A549 (cell line): ENCODE measurements at regions not wholly inside any gene's neighbourhood (a gene's known extent, or its start where the extent isn't known, plus 50 kb on each side); places are given as distances from the start of the nearest gene placed in this dataset.

ENCODE experiments used
- CHD2 ChIP-seq: fragments of 150-350 bp; IDR thresholded peaks from 2 replicates; pipeline ENCODE4 v1.6.1; 2014; ENCODE audit warnings: low read length; ENCODE audit not compliant: partially characterized antibody
- EP300 ChIP-seq, 2 experiments: fragments of >200 bp; sonication (Bioruptor Twin); formaldehyde crosslinking; IDR thresholded peaks; 2 replicates in 1 of 2; 3 replicates in 1 of 2; pipeline ENCODE4 v1.6.1; 2016 to 2017
- JUNB ChIP-seq: fragments of >200 bp; sonication (Bioruptor Twin); formaldehyde crosslinking; IDR thresholded peaks from 2 replicates; pipeline ENCODE4 v1.6.1; 2016
- MAFK ChIP-seq: fragments of 450-650 bp; IDR thresholded peaks from 2 replicates; pipeline ENCODE4 v1.6.1; 2014; ENCODE audit not compliant: partially characterized antibody
- POLR2A ChIP-seq: IDR thresholded peaks from 2 replicates; pipeline ENCODE4 v1.6.1; 2012; ENCODE audit warnings: mild to moderate bottlenecking, low read length
- RAD21 ChIP-seq, 2 experiments: fragments of >200 bp in 1 of 2; sonication (Bioruptor Twin) in 1 of 2; formaldehyde crosslinking in 1 of 2; IDR thresholded peaks in 1 of 2; conservative IDR thresholded peaks in 1 of 2; 2 replicates in 1 of 2; 3 replicates in 1 of 2; pipeline ENCODE4 v1.6.1; 2012 to 2018; ENCODE audit warnings: inconsistent platforms in 1 of 2
- RCOR1 ChIP-seq: fragments of 150-350 bp; IDR thresholded peaks from 2 replicates; pipeline ENCODE4 v1.6.1; 2014; ENCODE audit warnings: antibody characterized with exemption, low read length, low read depth
- RFX5 ChIP-seq: fragments of 450-650 bp; IDR thresholded peaks from 2 replicates; pipeline ENCODE4 v1.7.1; 2014; ENCODE audit warnings: antibody characterized with exemption, mild to moderate bottlenecking, moderate library complexity
- SMC3 ChIP-seq: fragments of >200 bp; sonication (Bioruptor Twin); formaldehyde crosslinking; IDR thresholded peaks from 3 replicates; pipeline ENCODE4 v1.6.1; 2018; ENCODE audit warnings: inconsistent platforms
- SREBF2 ChIP-seq: fragments of 450-650 bp; IDR thresholded peaks from 2 replicates; pipeline ENCODE4 v1.6.1; 2014; ENCODE audit warnings: mild to moderate bottlenecking, moderate library complexity
- TF ChIP-seq, protein P1 (sequence below): fragments of >200 bp; sonication (Bioruptor Twin); formaldehyde crosslinking; IDR thresholded peaks from 2 replicates; pipeline ENCODE4 v1.6.1; 2016
- TF ChIP-seq, protein P2 (sequence below): fragments of >200 bp; sonication (Bioruptor Twin); formaldehyde crosslinking; IDR thresholded peaks from 3 replicates; pipeline ENCODE4 v1.5.1; 2016
- TF ChIP-seq, protein P3 (sequence below): fragments of 450-650 bp; IDR thresholded peaks from 2 replicates; pipeline ENCODE4 v1.6.1; 2014; ENCODE audit warnings: antibody characterized with exemption
- TF ChIP-seq, protein P4 (sequence below): fragments of 250-450 bp; sonication (Bioruptor Pico); IDR thresholded peaks from 2 replicates; pipeline ENCODE4 v1.5.0; 2021; ENCODE audit warnings: mild to moderate bottlenecking, moderate library complexity, borderline replicate concordance

DNA sequence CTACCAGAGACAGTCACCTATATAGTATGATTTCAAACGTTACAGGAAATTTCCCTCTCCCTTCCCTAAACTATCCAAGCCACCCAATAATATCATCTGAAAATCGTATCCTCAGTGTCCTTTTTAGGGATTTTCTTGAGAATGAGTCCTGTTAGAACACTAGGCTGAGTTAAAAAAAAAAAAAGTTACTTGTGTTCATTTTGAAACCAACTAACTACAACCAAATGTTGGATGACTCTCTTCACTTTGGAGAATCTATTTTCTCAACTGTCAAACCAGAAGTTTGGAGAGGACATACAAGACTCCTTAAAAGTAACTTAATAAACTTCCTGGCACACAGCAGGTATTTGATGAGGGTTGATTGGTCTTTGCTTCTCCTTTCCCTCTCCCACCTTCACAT is 183.2 kb upstream of the SESN3 start:
- TF ChIP-seq, protein P1, sequence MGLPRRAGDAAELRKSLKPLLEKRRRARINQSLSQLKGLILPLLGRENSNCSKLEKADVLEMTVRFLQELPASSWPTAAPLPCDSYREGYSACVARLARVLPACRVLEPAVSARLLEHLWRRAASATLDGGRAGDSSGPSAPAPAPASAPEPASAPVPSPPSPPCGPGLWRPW = no peak
- TF ChIP-seq CHD2 = no peak
- no peak for TF ChIP-seq POLR2A
- TF ChIP-seq, protein P2, sequence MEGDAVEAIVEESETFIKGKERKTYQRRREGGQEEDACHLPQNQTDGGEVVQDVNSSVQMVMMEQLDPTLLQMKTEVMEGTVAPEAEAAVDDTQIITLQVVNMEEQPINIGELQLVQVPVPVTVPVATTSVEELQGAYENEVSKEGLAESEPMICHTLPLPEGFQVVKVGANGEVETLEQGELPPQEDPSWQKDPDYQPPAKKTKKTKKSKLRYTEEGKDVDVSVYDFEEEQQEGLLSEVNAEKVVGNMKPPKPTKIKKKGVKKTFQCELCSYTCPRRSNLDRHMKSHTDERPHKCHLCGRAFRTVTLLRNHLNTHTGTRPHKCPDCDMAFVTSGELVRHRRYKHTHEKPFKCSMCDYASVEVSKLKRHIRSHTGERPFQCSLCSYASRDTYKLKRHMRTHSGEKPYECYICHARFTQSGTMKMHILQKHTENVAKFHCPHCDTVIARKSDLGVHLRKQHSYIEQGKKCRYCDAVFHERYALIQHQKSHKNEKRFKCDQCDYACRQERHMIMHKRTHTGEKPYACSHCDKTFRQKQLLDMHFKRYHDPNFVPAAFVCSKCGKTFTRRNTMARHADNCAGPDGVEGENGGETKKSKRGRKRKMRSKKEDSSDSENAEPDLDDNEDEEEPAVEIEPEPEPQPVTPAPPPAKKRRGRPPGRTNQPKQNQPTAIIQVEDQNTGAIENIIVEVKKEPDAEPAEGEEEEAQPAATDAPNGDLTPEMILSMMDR = no peak
- no peak for TF ChIP-seq RCOR1
- no peak for TF ChIP-seq EP300 (IDR thresholded peaks at IDR 0.05)
- no peak for TF ChIP-seq RAD21 (conservative IDR thresholded peaks at IDR 0.05 in 1 of 2, IDR thresholded peaks at IDR 0.05 in 1 of 2)
- TF ChIP-seq SREBF2 = no peak
- no peak for TF ChIP-seq JUNB
- no peak for TF ChIP-seq RFX5
- no peak for TF ChIP-seq MAFK
- TF ChIP-seq, protein P3, sequence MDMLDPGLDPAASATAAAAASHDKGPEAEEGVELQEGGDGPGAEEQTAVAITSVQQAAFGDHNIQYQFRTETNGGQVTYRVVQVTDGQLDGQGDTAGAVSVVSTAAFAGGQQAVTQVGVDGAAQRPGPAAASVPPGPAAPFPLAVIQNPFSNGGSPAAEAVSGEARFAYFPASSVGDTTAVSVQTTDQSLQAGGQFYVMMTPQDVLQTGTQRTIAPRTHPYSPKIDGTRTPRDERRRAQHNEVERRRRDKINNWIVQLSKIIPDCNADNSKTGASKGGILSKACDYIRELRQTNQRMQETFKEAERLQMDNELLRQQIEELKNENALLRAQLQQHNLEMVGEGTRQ = no peak
- TF ChIP-seq, protein P4, sequence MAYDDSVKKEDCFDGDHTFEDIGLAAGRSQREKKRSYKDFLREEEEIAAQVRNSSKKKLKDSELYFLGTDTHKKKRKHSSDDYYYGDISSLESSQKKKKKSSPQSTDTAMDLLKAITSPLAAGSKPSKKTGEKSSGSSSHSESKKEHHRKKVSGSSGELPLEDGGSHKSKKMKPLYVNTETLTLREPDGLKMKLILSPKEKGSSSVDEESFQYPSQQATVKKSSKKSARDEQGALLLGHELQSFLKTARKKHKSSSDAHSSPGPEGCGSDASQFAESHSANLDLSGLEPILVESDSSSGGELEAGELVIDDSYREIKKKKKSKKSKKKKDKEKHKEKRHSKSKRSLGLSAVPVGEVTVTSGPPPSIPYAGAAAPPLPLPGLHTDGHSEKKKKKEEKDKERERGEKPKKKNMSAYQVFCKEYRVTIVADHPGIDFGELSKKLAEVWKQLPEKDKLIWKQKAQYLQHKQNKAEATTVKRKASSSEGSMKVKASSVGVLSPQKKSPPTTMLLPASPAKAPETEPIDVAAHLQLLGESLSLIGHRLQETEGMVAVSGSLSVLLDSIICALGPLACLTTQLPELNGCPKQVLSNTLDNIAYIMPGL = no peak
- TF ChIP-seq SMC3 = no peak
